IMR-90 (cell line): ENCODE measurements at regions not wholly inside any gene's neighbourhood (a gene's known extent, or its start where the extent isn't known, plus 50 kb on each side); places are given as distances from the start of the nearest gene placed in this dataset.

Experiments
- ATAC-seq: fragments of 200-7000 bp; cut with Tn5 transposase; 2 replicates; pipeline ENCODE4 v1.9.1; 2020; ENCODE audit warnings: low read depth, mild to moderate bottlenecking, moderate library complexity
- BruUV-seq: library from RNA; stranded (reverse); fragments of 400-500 nt; replicated peaks from 2 replicates; lab custom pipeline; 2021; lab: Mats Ljungman, UMichigan
- CTCF ChIA-PET: fragments of 300-600 bp; formaldehyde crosslinking; extraction: SDS; loops from one replicate; lab custom pipeline; 2021; ENCODE audit warnings: antibody characterized with exemption; lab: Yijun Ruan, JAX
- POLR2A ChIA-PET: fragments of 300-600 bp; sonication (Branson Sonifier 250); formaldehyde crosslinking; loops from one replicate; lab custom pipeline; 2022; ENCODE audit warnings: antibody characterized with exemption; ENCODE audit not compliant: unreplicated experiment; lab: Charles Lee
- DNase-seq: peaks from one replicate; pipeline ENCODE4 v3.0.0; 2013
- H2AFZ ChIP-seq: replicated peaks from 2 replicates; pipeline ENCODE3; 2013; ENCODE audit warnings: low read length, mild to moderate bottlenecking; ENCODE audit not compliant: poor library complexity
- H2AK5ac ChIP-seq: 2 replicates; pipeline ENCODE4 v1.6.1; 2013; ENCODE audit warnings: low read depth, low read length, inconsistent platforms
- H2AK9ac ChIP-seq: replicated peaks from 2 replicates; pipeline ENCODE3; 2013; ENCODE audit warnings: mild to moderate bottlenecking, low read depth, low read length, moderate library complexity; ENCODE audit not compliant: poor library complexity
- H2BK120ac ChIP-seq: 2 replicates; pipeline ENCODE4 v1.6.1; 2013; ENCODE audit warnings: low read depth, low read length, inconsistent platforms
- H2BK15ac ChIP-seq: 3 replicates; pipeline ENCODE4 v1.6.1; 2013; ENCODE audit warnings: low read depth, low read length, inconsistent platforms
- H2BK20ac ChIP-seq: 2 replicates; pipeline ENCODE4 v1.6.1; 2013; ENCODE audit warnings: low read depth, mild to moderate bottlenecking, inconsistent platforms, low read length, moderate library complexity
- H2BK5ac ChIP-seq: 2 replicates; pipeline ENCODE4 v1.6.1; 2013; ENCODE audit warnings: mild to moderate bottlenecking, low read depth, low read length, inconsistent platforms; ENCODE audit not compliant: poor library complexity, severe bottlenecking
- H3K14ac ChIP-seq: replicated peaks from 2 replicates; pipeline ENCODE4 v1.6.1; 2013; ENCODE audit warnings: low read depth, low read length, inconsistent platforms
- H3K18ac ChIP-seq: 2 replicates; pipeline ENCODE4 v1.6.1; 2013; ENCODE audit warnings: low read depth, low read length, control low read depth
- H3K23ac ChIP-seq: 2 replicates; pipeline ENCODE4 v1.6.1; 2013; ENCODE audit warnings: low read depth, low read length, inconsistent platforms
- H3K27ac ChIP-seq: 2 replicates; pipeline ENCODE4 v1.5.1; 2013; ENCODE audit warnings: mild to moderate bottlenecking, control low read depth, low read length; ENCODE audit not compliant: insufficient read depth
- H3K27me3 ChIP-seq: 2 replicates; pipeline ENCODE4 v1.6.1; 2013; ENCODE audit warnings: low read length; ENCODE audit not compliant: control insufficient read depth, insufficient read depth
- H3K36me3 ChIP-seq: 2 replicates; pipeline ENCODE4 v1.6.1; 2013; ENCODE audit warnings: low read length, mixed read lengths; ENCODE audit not compliant: control insufficient read depth, insufficient read depth
- H3K4ac ChIP-seq: 2 replicates; pipeline ENCODE4 v1.6.1; 2013; ENCODE audit warnings: low read depth, low read length, inconsistent platforms
- H3K4me1 ChIP-seq: 2 replicates; pipeline ENCODE4 v1.6.1; 2013; ENCODE audit warnings: low read length, mixed read lengths; ENCODE audit not compliant: control insufficient read depth, insufficient read depth
- H3K4me2 ChIP-seq: 2 replicates; pipeline ENCODE4 v1.6.1; 2013; ENCODE audit warnings: low read depth, mild to moderate bottlenecking, control low read depth, low read length, moderate library complexity
- H3K4me3 ChIP-seq: 2 replicates; pipeline ENCODE4 v1.5.1; 2013; ENCODE audit warnings: low read depth, mild to moderate bottlenecking, control low read depth, low read length, moderate library complexity; ENCODE audit not compliant: insufficient read depth
- H3K56ac ChIP-seq: 2 replicates; pipeline ENCODE4 v1.6.1; 2013; ENCODE audit warnings: low read length, inconsistent platforms; ENCODE audit not compliant: insufficient read depth; ENCODE audit errors: extremely low read depth
- H3K79me1 ChIP-seq, 2 experiments: 2 replicates each; pipeline ENCODE4 v1.6.1; 2013; ENCODE audit warnings: low read length in 2 of 2, inconsistent platforms in 1 of 2, low read depth in 1 of 2
- H3K9ac ChIP-seq: 2 replicates; pipeline ENCODE4 v1.6.1; 2013; ENCODE audit warnings: low read depth, low read length, control low read depth
- H3K9me1 ChIP-seq: 2 replicates; pipeline ENCODE4 v1.6.1; 2013; ENCODE audit warnings: low read length, inconsistent platforms; ENCODE audit not compliant: insufficient read depth
- H3K9me3 ChIP-seq: 2 replicates; pipeline ENCODE4 v1.6.1; 2013; ENCODE audit warnings: low read length; ENCODE audit not compliant: control insufficient read depth, insufficient read depth
- H4K20me1 ChIP-seq: 2 replicates; pipeline ENCODE4 v1.6.1; 2013; ENCODE audit warnings: low read length, inconsistent platforms; ENCODE audit not compliant: insufficient read depth
- H4K5ac ChIP-seq: 2 replicates; pipeline ENCODE4 v1.6.1; 2013; ENCODE audit warnings: mild to moderate bottlenecking, low read depth, low read length, control low read depth
- H4K8ac ChIP-seq, 2 experiments: 2 replicates each; pipeline ENCODE4 v1.6.1; 2013; ENCODE audit warnings: low read depth in 2 of 2, low read length in 2 of 2, control low read depth in 1 of 2, inconsistent platforms in 1 of 2
- H4K91ac ChIP-seq: 2 replicates; pipeline ENCODE4 v1.6.1; 2013; ENCODE audit warnings: low read depth, low read length, inconsistent platforms; ENCODE audit not compliant: insufficient read depth
- BHLHE40 ChIP-seq: fragments of 150-350 bp; IDR thresholded peaks from 2 replicates; pipeline ENCODE4 v1.6.1; 2016; ENCODE audit warnings: mild to moderate bottlenecking, low read depth, low read length
- CEBPB ChIP-seq: IDR thresholded peaks from 2 replicates; pipeline ENCODE4 v1.6.1; 2012; ENCODE audit warnings: low read depth, low read length, improper control_type of control experiment
- CHD1 ChIP-seq: IDR thresholded peaks from 2 replicates; pipeline ENCODE4 v1.6.1; 2012; ENCODE audit warnings: low read depth, low read length, improper control_type of control experiment
- FOS ChIP-seq: fragments of 150-350 bp; IDR thresholded peaks from 2 replicates; pipeline ENCODE4 v1.6.1; 2016; ENCODE audit warnings: low read depth, low read length
- MAFK ChIP-seq: IDR thresholded peaks from 2 replicates; pipeline ENCODE4 v1.6.1; 2012; ENCODE audit warnings: low read depth, low read length, improper control_type of control experiment
- MAZ ChIP-seq: IDR thresholded peaks from 2 replicates; pipeline ENCODE4 v1.6.1; 2012; ENCODE audit warnings: low read depth, mild to moderate bottlenecking, low read length, improper control_type of control experiment, moderate library complexity, borderline replicate concordance
- MXI1 ChIP-seq: IDR thresholded peaks from 2 replicates; pipeline ENCODE4 v1.6.1; 2012; ENCODE audit warnings: low read depth, mild to moderate bottlenecking, low read length, moderate library complexity, borderline replicate concordance
- NFE2L2 ChIP-seq: fragments of 150-350 bp; IDR thresholded peaks from 2 replicates; pipeline ENCODE4 v1.6.1; 2016; ENCODE audit warnings: low read depth, mild to moderate bottlenecking, low read length
- POLR2A ChIP-seq: IDR thresholded peaks from 2 replicates; pipeline ENCODE4 v1.6.1; 2012; ENCODE audit warnings: mild to moderate bottlenecking, low read depth, low read length
- RAD21 ChIP-seq: IDR thresholded peaks from 2 replicates; pipeline ENCODE4 v1.6.1; 2012; ENCODE audit warnings: low read length, improper control_type of control experiment
- RCOR1 ChIP-seq: IDR thresholded peaks from 2 replicates; pipeline ENCODE4 v1.6.1; 2012; ENCODE audit warnings: mild to moderate bottlenecking, low read length, improper control_type of control experiment; ENCODE audit not compliant: insufficient replicate concordance
- RFX5 ChIP-seq: IDR thresholded peaks from 2 replicates; pipeline ENCODE4 v1.8.0; 2012; ENCODE audit warnings: low read depth, mild to moderate bottlenecking, low read length, moderate library complexity
- SMC3 ChIP-seq: fragments of 150-350 bp; IDR thresholded peaks from 2 replicates; pipeline ENCODE4 v1.6.1; 2016; ENCODE audit warnings: low read depth, mild to moderate bottlenecking, antibody characterized with exemption, low read length, moderate library complexity
- WGBS, 2 experiments: methylation state at CpG; one replicate each; pipeline versions ENCODE4 v1.1.5 to v1.1.7; 2013; ENCODE audit warnings: missing lambda C conversion rate in 2 of 2; ENCODE audit not compliant: insufficient read length in 1 of 2; ENCODE audit errors: extremely low coverage in 2 of 2; 5-methylcytosine and 5-hydroxymethylcytosine counted together
- dilution Hi-C: fragments of 300-500 bp; cut with HindIII; formaldehyde crosslinking; loops from one replicate; pipeline ENCODE4 v1.14.3; 2018; ENCODE audit warnings: low sequenced_read_pairs; ENCODE audit not compliant: unreplicated experiment
- in situ Hi-C: fragments of 300-500 bp; cut with MboI; formaldehyde crosslinking; loops from 3 replicates; pipeline ENCODE4 v1.14.3; 2019; ENCODE audit warnings: low sequenced_read_pairs, inconsistent platforms, mixed read lengths
- intact Hi-C: fragments of 100-400 bp; cut with micrococcal nuclease; formaldehyde crosslinking; loops from 2 replicates; pipeline ENCODE4 v1.10.0; 2022
- TF ChIP-seq, protein P1 (sequence below): fragments of 150-350 bp; IDR thresholded peaks from 2 replicates; pipeline ENCODE4 v1.6.1; 2016; ENCODE audit warnings: low read depth, mild to moderate bottlenecking, low read length, moderate library complexity, borderline replicate concordance
- TF ChIP-seq, protein P2 (sequence below): fragments of 150-350 bp; IDR thresholded peaks from 2 replicates; pipeline ENCODE4 v1.6.1; 2017; ENCODE audit warnings: mild to moderate bottlenecking, antibody characterized with exemption, low read length, low read depth
- TF ChIP-seq, protein P3 (sequence below): conservative IDR thresholded peaks from 2 replicates; pipeline ENCODE4 v1.5.1; 2012; ENCODE audit warnings: mild to moderate bottlenecking, low read depth, low read length, improper control_type of control experiment

DNA sequence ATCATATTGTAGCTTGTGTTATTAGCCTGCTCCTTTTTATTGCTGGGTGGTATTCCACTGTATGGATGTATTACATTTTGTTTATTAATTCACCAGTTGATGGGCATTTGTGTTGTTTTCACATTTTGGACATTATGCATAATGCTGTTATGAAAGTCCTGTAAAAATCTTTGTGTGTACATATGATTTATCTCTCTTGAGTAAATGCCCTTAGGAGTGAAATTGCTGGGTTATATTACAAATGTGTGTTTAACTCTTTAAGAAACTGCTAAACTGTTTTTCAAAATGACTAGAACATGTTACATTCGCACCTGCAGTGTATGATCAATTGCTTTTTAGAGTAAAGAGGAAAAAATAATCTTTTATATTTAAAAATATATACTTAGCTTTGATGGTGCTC is 54.4 kb upstream of the TP53I11 start:
- POLR2A ChIA-PET, result no interaction called here
- no peak overlapping the region for H2BK5ac ChIP-seq
- H2BK20ac ChIP-seq, result no peak overlapping the region
- in situ Hi-C loops, result no loop called here
- DNase-seq (no peak), ATAC-seq (no peak)
- H3K4me3 ChIP-seq, result no peak overlapping the region
- WGBS, 2 experiments, result no CpG with 5 or more reads among the region's 1 CpG
- no peak overlapping the region for H3K9ac ChIP-seq
- H3K56ac ChIP-seq, result no peak overlapping the region
- H3K14ac ChIP-seq, result no peak overlapping the region
- no peak overlapping the region for H2BK120ac ChIP-seq
- no peaks in the 10 kb centered on the region for H3K9me3 ChIP-seq
- H3K9me1 ChIP-seq, result no peaks in the 10 kb centered on the region
- dilution Hi-C loops, result no loop called here
- H3K36me3 ChIP-seq, result no peaks in the 10 kb centered on the region
- TF ChIP-seq POLR2A, result no peak
- no peak for TF ChIP-seq MAFK
- no peak for TF ChIP-seq FOS
- TF ChIP-seq SMC3, result no peak
- no peak for TF ChIP-seq MAZ
- no peak for TF ChIP-seq RCOR1
- TF ChIP-seq NFE2L2, result no peak
- TF ChIP-seq, protein P1, sequence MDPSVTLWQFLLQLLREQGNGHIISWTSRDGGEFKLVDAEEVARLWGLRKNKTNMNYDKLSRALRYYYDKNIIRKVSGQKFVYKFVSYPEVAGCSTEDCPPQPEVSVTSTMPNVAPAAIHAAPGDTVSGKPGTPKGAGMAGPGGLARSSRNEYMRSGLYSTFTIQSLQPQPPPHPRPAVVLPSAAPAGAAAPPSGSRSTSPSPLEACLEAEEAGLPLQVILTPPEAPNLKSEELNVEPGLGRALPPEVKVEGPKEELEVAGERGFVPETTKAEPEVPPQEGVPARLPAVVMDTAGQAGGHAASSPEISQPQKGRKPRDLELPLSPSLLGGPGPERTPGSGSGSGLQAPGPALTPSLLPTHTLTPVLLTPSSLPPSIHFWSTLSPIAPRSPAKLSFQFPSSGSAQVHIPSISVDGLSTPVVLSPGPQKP, result no peak
- TF ChIP-seq RAD21, result no peak
- TF ChIP-seq CEBPB, result no peak
- TF ChIP-seq CHD1, result no peak
- TF ChIP-seq MXI1, result no peak
- TF ChIP-seq RFX5, result no peak
- TF ChIP-seq, protein P2, sequence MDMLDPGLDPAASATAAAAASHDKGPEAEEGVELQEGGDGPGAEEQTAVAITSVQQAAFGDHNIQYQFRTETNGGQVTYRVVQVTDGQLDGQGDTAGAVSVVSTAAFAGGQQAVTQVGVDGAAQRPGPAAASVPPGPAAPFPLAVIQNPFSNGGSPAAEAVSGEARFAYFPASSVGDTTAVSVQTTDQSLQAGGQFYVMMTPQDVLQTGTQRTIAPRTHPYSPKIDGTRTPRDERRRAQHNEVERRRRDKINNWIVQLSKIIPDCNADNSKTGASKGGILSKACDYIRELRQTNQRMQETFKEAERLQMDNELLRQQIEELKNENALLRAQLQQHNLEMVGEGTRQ, result no peak
- TF ChIP-seq, protein P3, sequence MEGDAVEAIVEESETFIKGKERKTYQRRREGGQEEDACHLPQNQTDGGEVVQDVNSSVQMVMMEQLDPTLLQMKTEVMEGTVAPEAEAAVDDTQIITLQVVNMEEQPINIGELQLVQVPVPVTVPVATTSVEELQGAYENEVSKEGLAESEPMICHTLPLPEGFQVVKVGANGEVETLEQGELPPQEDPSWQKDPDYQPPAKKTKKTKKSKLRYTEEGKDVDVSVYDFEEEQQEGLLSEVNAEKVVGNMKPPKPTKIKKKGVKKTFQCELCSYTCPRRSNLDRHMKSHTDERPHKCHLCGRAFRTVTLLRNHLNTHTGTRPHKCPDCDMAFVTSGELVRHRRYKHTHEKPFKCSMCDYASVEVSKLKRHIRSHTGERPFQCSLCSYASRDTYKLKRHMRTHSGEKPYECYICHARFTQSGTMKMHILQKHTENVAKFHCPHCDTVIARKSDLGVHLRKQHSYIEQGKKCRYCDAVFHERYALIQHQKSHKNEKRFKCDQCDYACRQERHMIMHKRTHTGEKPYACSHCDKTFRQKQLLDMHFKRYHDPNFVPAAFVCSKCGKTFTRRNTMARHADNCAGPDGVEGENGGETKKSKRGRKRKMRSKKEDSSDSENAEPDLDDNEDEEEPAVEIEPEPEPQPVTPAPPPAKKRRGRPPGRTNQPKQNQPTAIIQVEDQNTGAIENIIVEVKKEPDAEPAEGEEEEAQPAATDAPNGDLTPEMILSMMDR, result no peak
- TF ChIP-seq BHLHE40, result no peak
- H3K4me2 ChIP-seq, result no peak overlapping the region
- H3K4ac ChIP-seq, result no peak overlapping the region
- H3K79me1 ChIP-seq, result no peaks in the 10 kb centered on the region
- H4K91ac ChIP-seq, result no peak overlapping the region
- BruUV-seq, result no TSS peak
- no peak overlapping the region for H4K8ac ChIP-seq
- H2AK5ac ChIP-seq, result no peak overlapping the region
- no peak overlapping the region for H3K23ac ChIP-seq
- H3K4me1 ChIP-seq, result no peaks in the 10 kb centered on the region
- H2AFZ ChIP-seq, result no peak overlapping the region
- peaks cover 22% of the 10 kb centered on the region for H3K27me3 ChIP-seq
- H2AK9ac ChIP-seq, result no peak overlapping the region
- intact Hi-C loops, result no loop called here
- no peaks in the 10 kb centered on the region for H4K20me1 ChIP-seq
- H3K18ac ChIP-seq, result no peak overlapping the region
- H2BK15ac ChIP-seq, result no peak overlapping the region
- no peak overlapping the region for H3K27ac ChIP-seq
- no peak overlapping the region for H4K5ac ChIP-seq
- CTCF ChIA-PET, result no interaction called here
